ENCODE measurements at regions not wholly inside any gene's neighbourhood (a gene's known extent, or its start where the extent isn't known, plus 50 kb on each side); places are given as distances from the start of the nearest gene placed in this dataset.

DNA sequence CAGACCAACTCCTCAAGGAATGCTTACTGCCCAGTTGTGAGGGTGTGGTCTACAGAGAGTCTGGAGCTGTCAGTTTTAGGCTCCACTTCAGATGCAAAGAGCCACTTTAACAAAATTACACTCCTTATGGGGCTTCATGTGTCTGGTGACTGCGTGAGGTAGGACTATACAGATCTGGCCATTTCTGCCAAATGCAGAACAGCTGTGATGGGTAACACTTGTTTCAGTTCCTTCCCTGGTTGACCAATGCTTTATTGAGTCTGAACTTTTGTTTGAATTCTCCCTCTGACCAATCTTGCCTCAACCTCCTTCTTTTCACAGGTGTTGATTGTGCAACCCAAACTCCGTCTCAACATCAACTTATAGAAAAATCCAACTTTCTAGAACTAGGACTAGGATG lies 181.2 kb downstream of the OMA1 start:
- DNase-seq: no peak

DNA sequence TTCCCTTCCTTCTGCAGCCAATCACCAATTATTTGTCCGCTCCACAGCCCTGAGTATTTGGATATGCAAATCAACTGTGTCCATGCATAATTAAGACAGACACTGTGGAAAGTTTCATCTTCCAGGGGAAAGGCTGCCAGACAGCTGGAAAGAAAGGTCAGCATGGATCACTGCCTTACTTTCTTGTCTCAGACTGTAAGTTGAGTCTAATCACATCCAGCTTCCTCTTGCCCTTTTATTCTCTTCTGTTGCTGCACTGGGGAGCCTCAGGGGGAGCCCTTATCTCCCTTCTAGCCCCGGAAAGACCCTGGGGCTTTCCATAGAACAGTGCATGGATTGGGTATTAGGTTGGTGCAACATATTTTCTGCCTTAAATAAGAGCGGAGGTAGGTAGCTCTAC lies 182.9 kb downstream of the OMA1 start:
- DNase-seq: no peak

DNA sequence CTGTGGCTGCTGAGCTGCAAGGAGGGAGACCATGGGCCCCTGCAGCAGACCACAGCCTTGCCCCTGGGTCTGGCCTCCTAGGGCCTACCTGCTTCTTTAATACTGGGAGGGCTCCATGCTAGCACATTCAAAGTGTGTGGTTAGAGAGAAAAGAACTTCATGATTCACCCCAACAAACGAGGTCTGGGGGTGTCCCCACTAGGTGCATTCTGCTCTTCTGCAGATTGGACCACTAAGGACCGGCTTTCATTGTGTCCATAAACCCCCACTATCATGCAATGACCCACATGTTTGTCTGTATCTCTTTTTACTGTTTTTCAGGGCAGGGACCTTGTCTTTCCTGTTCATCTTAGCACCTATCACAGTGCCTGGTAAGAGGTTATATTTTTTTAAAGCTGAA lies 185.4 kb downstream of the OMA1 start:
- no peak for DNase-seq

DNA sequence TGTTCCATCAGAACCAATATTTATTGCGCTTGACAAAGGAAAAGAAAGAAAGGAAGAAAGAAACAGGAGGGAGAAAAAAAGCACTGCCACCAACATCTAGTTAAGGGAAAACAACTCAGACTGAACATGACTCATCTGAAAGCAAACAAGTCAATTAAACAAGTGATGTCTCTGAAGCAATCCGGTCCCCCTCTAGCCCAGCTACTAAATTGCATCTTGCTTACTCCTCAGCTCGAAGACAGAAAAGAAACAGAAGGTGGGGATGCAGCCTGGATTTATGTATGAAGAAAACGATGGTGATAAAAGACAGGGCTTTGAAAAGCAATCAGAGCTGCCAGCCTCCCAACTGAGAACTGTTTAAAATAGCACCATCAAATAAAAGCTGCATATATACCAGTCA lies 188.2 kb downstream of the OMA1 start:
- DNase-seq: no peak

GRCh38 chr1:58356402-58356801 lies 190.1 kb downstream of the OMA1 start:
- no peak for DNase-seq

- no peak for DNase-seq
These were observed 193.4 kb downstream of the OMA1 start for GRCh38 chr1:58353168-58353567.

GRCh38 chr1:58352476-58353092 lies 193.9 kb downstream of the OMA1 start:
- no peak for DNase-seq

- DNase-seq: no peak
These were observed 200.5 kb downstream of the OMA1 start for GRCh38 chr1:58346036-58346355.

GRCh38 chr1:58345215-58346035 lies 201.1 kb downstream of the OMA1 start:
- DNase-seq: no peak

DNA sequence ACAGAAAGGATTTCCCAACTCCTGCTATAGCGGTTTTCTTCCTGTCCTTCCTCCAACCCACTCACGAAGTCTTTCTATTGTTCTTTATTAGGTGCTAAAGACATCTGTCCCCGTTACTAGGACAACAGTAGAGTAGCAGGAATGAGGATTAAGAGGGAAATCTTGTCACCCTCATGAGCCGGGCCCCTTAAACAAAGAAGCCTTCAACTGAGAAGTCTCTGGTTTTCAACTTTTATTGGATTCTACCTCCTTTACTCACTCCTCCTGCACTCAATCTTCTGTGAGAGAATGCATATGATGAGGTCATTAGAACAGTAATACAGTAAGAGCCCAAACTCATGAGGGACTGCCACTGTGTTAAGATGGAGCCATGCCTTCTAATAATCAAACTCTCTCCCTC lies 206.3 kb downstream of the OMA1 start:
- no peak for DNase-seq

GRCh38 chr1:58338081-58338480 lies 208.4 kb downstream of the OMA1 start:
- DNase-seq: no peak

GRCh38 chr1:58333511-58333910 lies 213.0 kb downstream of the OMA1 start:
- DNase-seq: no peak

- no peak for DNase-seq
These were observed 215.4 kb downstream of the OMA1 start for GRCh38 chr1:58331156-58331555.

DNA sequence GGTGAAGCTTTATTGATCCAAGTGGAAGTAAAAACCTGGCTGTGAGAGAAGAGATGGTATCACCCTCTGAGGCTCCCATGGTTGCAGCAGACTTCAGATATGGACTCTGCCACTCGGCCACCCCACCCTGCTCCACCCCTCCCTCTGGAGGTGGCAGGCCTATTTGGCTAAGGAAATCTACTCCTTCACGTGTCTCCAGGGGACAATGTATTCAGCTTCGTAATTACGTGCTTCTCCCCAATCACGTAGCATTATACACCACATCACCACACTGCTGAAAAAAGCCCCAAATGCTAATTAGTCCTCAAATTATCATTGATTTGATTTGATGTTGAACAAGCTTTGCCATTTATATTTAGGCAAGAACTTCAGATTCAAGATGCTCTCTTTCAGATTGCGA lies 220.7 kb downstream of the OMA1 start:
- no peak for DNase-seq

GRCh38 chr1:58324558-58324957 lies 222.0 kb downstream of the OMA1 start:
- DNase-seq: no peak

DNA sequence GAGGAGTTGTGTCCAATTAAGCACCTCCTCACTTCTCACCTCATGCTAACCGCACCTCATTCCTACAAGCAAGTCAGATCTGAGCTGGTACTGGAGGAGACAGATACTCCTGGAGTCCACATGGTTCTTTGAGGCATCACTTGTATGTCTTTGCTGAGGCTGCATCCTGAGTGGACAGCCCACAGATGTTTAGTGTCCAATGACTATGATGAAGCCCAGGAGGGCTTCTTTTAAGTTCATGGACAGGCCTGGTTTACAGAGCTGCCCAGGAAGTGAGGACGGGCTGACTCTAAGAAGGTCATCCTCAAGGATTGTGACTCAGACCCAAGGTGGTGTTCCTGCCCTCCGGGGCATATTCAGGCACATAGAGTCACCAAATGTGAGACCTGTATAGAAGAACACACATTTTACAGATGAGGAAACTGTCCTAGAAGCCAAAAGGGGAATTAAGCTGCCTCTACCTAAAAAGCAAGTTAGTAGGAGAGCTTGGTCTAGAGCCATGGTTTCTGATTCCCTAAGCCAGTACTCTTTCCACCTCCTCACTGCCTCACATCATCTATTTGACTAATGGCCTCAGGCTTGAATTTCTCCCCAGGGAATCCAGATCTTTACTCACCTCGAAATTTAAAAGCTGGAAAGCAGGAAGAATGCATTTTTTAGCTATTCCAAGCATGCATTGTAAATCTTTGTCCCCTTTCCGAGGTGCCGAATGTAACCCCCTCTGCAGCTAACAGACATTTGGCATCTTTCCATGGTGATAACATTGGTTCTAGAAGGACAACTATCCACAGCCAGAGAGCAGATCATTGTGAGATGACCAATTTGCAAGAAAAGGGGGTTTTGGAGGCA lies 228.1 kb downstream of the OMA1 start:
- no peak for DNase-seq

DNA sequence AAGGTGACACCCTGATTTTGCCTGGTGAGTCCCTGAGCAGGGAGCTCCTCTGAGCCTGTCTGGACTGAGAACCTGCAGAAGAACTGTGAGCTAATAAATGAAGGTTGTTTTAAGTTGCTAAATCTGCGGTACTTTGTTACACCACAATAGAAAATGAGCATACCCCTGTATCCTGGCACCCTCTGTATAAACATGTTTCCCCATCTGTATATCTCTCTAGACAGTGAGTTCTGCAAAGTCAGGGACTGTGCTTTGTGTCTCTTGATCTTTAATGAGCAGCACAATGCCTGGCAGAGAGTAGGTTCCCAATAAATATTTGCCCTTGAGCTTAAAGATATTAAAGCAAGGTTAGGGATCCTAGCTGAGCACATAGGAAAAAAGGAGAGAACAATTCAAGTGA lies 228.8 kb downstream of the OMA1 start:
- DNase-seq: no peak

- no peak for DNase-seq
These were observed 229.4 kb downstream of the OMA1 start for GRCh38 chr1:58317086-58317485.

GRCh38 chr1:58316141-58316540 lies 230.4 kb downstream of the OMA1 start:
- no peak for DNase-seq

- no peak for DNase-seq
These were observed 233.5 kb downstream of the OMA1 start for GRCh38 chr1:58312971-58313563.

GRCh38 chr1:58312461-58312860 lies 234.1 kb downstream of the OMA1 start:
- no peak for DNase-seq

DNA sequence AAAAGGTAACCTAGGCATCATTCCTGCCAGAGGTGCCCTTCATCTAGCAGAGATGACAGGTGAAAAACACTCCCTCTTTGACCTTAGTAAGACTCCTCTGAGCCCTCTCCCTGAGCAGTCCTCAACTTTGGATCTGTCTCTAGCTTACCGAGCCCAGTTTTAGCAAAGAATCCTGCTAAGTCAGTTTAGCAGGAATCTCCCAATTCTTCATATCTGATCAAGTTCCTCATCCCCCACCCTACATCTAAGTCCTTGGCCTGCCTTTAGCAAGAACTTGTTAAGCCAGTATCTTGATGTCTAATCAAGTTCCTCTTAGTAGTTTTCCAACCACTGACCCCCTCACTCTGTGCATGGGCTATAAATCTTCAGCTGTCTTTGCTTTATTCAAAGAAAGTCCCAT lies 235.6 kb downstream of the OMA1 start:
- DNase-seq: no peak

DNA sequence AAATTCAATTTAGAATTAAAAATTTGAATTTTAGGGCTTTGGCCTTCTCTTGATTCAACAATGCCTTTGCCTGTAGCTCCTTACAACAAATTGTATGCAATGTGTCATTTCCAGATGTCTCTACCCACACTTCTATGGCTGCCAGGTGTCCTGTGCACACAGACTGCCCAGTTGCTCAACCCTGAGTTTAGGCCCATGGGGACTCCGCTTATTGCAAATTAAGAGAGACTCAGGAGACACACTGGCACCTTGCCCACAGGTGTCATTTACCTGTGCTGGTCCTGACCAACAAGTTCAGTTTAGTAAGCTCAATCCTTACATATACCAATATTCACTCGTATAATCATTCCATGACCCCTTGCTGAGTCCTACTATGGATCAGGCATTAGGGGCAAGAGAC lies 236.1 kb downstream of the OMA1 start:
- DNase-seq: no peak

DNA sequence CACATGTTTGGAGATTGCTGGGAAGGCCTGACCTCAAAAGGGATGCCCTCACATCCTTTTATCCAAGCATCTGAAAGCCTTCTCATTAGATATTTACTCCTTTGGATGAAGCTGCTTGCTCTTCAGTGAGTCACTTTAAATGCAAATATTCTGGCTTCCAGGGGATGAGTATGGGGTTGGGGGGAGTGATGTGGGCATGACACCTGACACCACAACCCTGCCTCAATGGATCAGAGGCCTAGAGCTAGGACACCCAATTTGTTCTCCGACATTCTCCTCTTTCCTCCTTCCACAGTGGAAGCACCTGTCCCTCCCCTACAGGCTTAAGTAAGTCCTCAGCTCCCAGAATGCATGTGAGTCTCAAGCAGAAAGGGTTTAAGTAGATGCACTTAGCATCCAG lies 238.3 kb downstream of the OMA1 start:
- DNase-seq: no peak

All from NCI-H2081 treated with DMSO at 0.1 percent for 48 hours (cell line).